Erythroblast (primary cell): ENCODE measurements at regions not wholly inside any gene's neighbourhood (a gene's known extent, or its start where the extent isn't known, plus 50 kb on each side); places are given as distances from the start of the nearest gene placed in this dataset.

ENCODE experiments used
- GATA1 ChIP-seq: IDR thresholded peaks from 2 replicates; pipeline ENCODE4 v1.6.1; 2011; ENCODE audit warnings: low read depth, mild to moderate bottlenecking, control low read depth, low read length, moderate library complexity
- POLR2A ChIP-seq: IDR thresholded peaks from 2 replicates; pipeline ENCODE4 v1.6.1; 2011; ENCODE audit warnings: mild to moderate bottlenecking, low read length

DNA sequence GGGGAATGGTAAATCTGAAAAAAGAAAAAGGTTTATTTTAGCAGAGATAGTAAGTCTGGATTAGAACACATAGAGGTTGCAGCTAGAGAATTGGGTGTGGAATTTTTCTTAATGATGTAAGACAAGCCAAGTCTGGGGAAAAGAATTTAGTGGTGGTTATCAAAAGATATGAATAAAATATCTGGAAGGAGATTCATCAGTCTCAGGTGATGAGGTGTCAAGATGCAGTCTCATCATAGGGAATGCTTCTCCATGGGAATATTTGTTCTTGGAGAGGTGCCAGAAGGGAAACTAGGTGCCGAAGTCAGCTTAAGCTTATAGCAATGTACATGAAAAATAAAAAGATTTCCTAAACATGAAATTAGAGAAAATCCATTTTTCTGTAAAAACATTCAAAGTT is 504.1 kb upstream of the NR3C2 start:
- TF ChIP-seq POLR2A = no peak
- no peak for TF ChIP-seq GATA1
